SK-N-SH treated with all-trans-retinoic acid at 6 μM for 48 hours (cell line): ENCODE measurements at regions not wholly inside any gene's neighbourhood (a gene's known extent, or its start where the extent isn't known, plus 50 kb on each side); places are given as distances from the start of the nearest gene placed in this dataset.

Experiments used
- ATAC-seq: fragments of 200-7000 bp; cut with Tn5 transposase; 3 replicates; pipeline ENCODE4 v1.9.1; 2020; ENCODE audit warnings: mild to moderate bottlenecking, moderate library complexity
- ARNTL ChIP-seq: fragments of 450-650 bp; formaldehyde crosslinking; IDR thresholded peaks from 2 replicates; pipeline ENCODE4 v1.5.0; 2020; ENCODE audit warnings: low read depth, mild to moderate bottlenecking, moderate library complexity, borderline replicate concordance
- BACH2 ChIP-seq: fragments of 250-450 bp; sonication (Bioruptor Pico); IDR thresholded peaks from 2 replicates; pipeline ENCODE4 v1.9.0; 2021; ENCODE audit warnings: mild to moderate bottlenecking, borderline replicate concordance
- CSDC2 ChIP-seq: fragments of 250-450 bp; sonication (Bioruptor Pico); IDR thresholded peaks from 2 replicates; pipeline ENCODE4 v1.5.0; 2020; ENCODE audit warnings: mild to moderate bottlenecking, moderate library complexity
- ESRRG ChIP-seq: fragments of 250-450 bp; sonication (Bioruptor Pico); IDR thresholded peaks from 2 replicates; pipeline ENCODE4 v1.6.1; 2021; ENCODE audit warnings: mild to moderate bottlenecking
- GLIS3 ChIP-seq: fragments of 250-450 bp; sonication (Bioruptor Pico); IDR thresholded peaks from 2 replicates; pipeline ENCODE4 v1.5.0; 2020; ENCODE audit warnings: mild to moderate bottlenecking, moderate library complexity
- ISL1 ChIP-seq: fragments of 250-450 bp; sonication (Bioruptor Pico); IDR thresholded peaks from 2 replicates; pipeline ENCODE4 v2.1.2; 2022; ENCODE audit warnings: mild to moderate bottlenecking, moderate library complexity
- OSR1 ChIP-seq: fragments of 250-450 bp; sonication (Bioruptor Pico); IDR thresholded peaks from 2 replicates; pipeline ENCODE4 v1.8.0; 2022; ENCODE audit warnings: moderate library complexity, mild to moderate bottlenecking, inconsistent platforms
- PPARA ChIP-seq: fragments of 250-450 bp; sonication (Bioruptor Pico); IDR thresholded peaks from 2 replicates; pipeline ENCODE4 v1.5.0; 2020; ENCODE audit warnings: mild to moderate bottlenecking, borderline replicate concordance
- RARB ChIP-seq: fragments of 250-450 bp; sonication (Bioruptor Pico); IDR thresholded peaks from 2 replicates; pipeline ENCODE4 v1.8.0; 2021; ENCODE audit warnings: mild to moderate bottlenecking, moderate library complexity
- TCF4 ChIP-seq: fragments of 250-450 bp; sonication (Bioruptor Pico); IDR thresholded peaks from 2 replicates; pipeline ENCODE4 v1.8.0; 2021; ENCODE audit warnings: mild to moderate bottlenecking, moderate library complexity, borderline replicate concordance
- TOX ChIP-seq: fragments of 250-450 bp; sonication (Bioruptor Pico); IDR thresholded peaks from 2 replicates; pipeline ENCODE4 v1.8.0; 2021; ENCODE audit warnings: mild to moderate bottlenecking, moderate library complexity, borderline replicate concordance
- ZC3H10 ChIP-seq: fragments of 250-450 bp; sonication (Bioruptor Pico); IDR thresholded peaks from 2 replicates; pipeline ENCODE4 v1.5.1; 2021; ENCODE audit warnings: mild to moderate bottlenecking, moderate library complexity
- ZFP3 ChIP-seq: fragments of 250-450 bp; sonication (Bioruptor Pico); IDR thresholded peaks from 2 replicates; pipeline ENCODE4 v1.5.0; 2020; ENCODE audit warnings: mild to moderate bottlenecking, moderate library complexity
- ZNF565 ChIP-seq: fragments of 450-650 bp; formaldehyde crosslinking; conservative IDR thresholded peaks from 2 replicates; pipeline ENCODE4 v1.5.0; 2020; ENCODE audit warnings: low read depth, mild to moderate bottlenecking, moderate library complexity
- ZNF70 ChIP-seq: fragments of 450-650 bp; formaldehyde crosslinking; IDR thresholded peaks from 2 replicates; pipeline ENCODE4 v1.5.0; 2020; ENCODE audit warnings: mild to moderate bottlenecking, moderate library complexity
- ZNF8 ChIP-seq: fragments of 450-650 bp; formaldehyde crosslinking; IDR thresholded peaks from 2 replicates; pipeline ENCODE4 v1.5.0; 2020; ENCODE audit warnings: mild to moderate bottlenecking, moderate library complexity
- TF ChIP-seq, protein P1 (sequence below): fragments of 250-450 bp; sonication (Bioruptor Pico); IDR thresholded peaks from 2 replicates; pipeline ENCODE4 v1.8.0; 2020; ENCODE audit warnings: mild to moderate bottlenecking, moderate library complexity, borderline replicate concordance
- TF ChIP-seq, protein P2 (sequence below): fragments of 250-450 bp; sonication (Bioruptor Pico); IDR thresholded peaks from 2 replicates; pipeline ENCODE4 v1.8.0; 2021; ENCODE audit warnings: low read depth, mild to moderate bottlenecking, moderate library complexity, borderline replicate concordance
- TF ChIP-seq, protein P3 (sequence below): fragments of 250-450 bp; sonication (Bioruptor Pico); IDR thresholded peaks from 2 replicates; pipeline ENCODE4 v1.5.1; 2020; ENCODE audit warnings: low read depth, mild to moderate bottlenecking, moderate library complexity
- TF ChIP-seq, protein P4 (sequence below): fragments of 250-450 bp; sonication (Bioruptor Pico); IDR thresholded peaks from 2 replicates; pipeline ENCODE4 v1.5.1; 2021; ENCODE audit warnings: mild to moderate bottlenecking, moderate library complexity
- TF ChIP-seq, protein P5 (sequence below): fragments of 250-450 bp; sonication (Bioruptor Pico); IDR thresholded peaks from 2 replicates; pipeline ENCODE4 v1.5.0; 2020; ENCODE audit warnings: mild to moderate bottlenecking, moderate library complexity

DNA sequence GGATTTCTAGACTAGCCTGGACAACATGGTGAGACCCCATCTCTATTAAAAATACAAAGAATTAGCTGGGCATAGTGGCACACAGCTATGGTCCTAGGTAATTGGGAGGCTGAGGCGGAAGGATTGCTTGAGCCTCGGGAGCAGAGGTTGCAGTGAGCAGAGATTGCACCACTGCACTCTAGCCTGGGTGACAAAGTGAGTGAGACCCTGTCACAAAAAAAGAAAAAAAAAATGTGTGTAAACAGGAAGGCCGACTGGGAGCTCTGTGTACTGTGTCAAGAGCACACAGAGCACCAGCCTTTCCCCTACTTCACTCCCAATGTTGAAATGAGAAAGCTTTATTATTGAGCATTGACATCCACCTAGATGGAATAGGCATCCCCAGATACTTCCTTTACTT lies 681.7 kb upstream of the FSHR start:
- TF ChIP-seq ISL1 (CRISPR knock-in tag): no peak
- no peak for TF ChIP-seq ZNF70 (CRISPR knock-in tag)
- TF ChIP-seq TCF4 (CRISPR knock-in tag): no peak
- no peak for TF ChIP-seq ESRRG (CRISPR knock-in tag)
- no peak for TF ChIP-seq OSR1 (CRISPR knock-in tag)
- TF ChIP-seq, protein P1, sequence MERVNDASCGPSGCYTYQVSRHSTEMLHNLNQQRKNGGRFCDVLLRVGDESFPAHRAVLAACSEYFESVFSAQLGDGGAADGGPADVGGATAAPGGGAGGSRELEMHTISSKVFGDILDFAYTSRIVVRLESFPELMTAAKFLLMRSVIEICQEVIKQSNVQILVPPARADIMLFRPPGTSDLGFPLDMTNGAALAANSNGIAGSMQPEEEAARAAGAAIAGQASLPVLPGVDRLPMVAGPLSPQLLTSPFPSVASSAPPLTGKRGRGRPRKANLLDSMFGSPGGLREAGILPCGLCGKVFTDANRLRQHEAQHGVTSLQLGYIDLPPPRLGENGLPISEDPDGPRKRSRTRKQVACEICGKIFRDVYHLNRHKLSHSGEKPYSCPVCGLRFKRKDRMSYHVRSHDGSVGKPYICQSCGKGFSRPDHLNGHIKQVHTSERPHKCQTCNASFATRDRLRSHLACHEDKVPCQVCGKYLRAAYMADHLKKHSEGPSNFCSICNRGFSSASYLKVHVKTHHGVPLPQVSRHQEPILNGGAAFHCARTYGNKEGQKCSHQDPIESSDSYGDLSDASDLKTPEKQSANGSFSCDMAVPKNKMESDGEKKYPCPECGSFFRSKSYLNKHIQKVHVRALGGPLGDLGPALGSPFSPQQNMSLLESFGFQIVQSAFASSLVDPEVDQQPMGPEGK (CRISPR knock-in tag): no peak
- TF ChIP-seq CSDC2 (CRISPR knock-in tag): no peak
- TF ChIP-seq, protein P2, sequence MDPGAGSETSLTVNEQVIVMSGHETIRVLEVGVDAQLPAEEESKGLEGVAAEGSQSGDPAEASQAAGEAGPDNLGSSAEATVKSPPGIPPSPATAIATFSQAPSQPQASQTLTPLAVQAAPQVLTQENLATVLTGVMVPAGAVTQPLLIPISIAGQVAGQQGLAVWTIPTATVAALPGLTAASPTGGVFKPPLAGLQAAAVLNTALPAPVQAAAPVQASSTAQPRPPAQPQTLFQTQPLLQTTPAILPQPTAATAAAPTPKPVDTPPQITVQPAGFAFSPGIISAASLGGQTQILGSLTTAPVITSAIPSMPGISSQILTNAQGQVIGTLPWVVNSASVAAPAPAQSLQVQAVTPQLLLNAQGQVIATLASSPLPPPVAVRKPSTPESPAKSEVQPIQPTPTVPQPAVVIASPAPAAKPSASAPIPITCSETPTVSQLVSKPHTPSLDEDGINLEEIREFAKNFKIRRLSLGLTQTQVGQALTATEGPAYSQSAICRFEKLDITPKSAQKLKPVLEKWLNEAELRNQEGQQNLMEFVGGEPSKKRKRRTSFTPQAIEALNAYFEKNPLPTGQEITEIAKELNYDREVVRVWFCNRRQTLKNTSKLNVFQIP: no peak
- TF ChIP-seq, protein P3, sequence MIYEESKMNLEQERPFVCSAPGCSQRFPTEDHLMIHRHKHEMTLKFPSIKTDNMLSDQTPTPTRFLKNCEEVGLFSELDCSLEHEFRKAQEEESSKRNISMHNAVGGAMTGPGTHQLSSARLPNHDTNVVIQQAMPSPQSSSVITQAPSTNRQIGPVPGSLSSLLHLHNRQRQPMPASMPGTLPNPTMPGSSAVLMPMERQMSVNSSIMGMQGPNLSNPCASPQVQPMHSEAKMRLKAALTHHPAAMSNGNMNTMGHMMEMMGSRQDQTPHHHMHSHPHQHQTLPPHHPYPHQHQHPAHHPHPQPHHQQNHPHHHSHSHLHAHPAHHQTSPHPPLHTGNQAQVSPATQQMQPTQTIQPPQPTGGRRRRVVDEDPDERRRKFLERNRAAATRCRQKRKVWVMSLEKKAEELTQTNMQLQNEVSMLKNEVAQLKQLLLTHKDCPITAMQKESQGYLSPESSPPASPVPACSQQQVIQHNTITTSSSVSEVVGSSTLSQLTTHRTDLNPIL: no peak
- TF ChIP-seq PPARA (CRISPR knock-in tag): no peak
- TF ChIP-seq RARB (CRISPR knock-in tag): no peak
- no peak for TF ChIP-seq GLIS3 (CRISPR knock-in tag)
- no peak for TF ChIP-seq ARNTL (CRISPR knock-in tag)
- TF ChIP-seq ZNF8: no peak
- no peak for TF ChIP-seq ZC3H10
- TF ChIP-seq BACH2: no peak
- no peak for TF ChIP-seq ZFP3
- TF ChIP-seq, protein P4, sequence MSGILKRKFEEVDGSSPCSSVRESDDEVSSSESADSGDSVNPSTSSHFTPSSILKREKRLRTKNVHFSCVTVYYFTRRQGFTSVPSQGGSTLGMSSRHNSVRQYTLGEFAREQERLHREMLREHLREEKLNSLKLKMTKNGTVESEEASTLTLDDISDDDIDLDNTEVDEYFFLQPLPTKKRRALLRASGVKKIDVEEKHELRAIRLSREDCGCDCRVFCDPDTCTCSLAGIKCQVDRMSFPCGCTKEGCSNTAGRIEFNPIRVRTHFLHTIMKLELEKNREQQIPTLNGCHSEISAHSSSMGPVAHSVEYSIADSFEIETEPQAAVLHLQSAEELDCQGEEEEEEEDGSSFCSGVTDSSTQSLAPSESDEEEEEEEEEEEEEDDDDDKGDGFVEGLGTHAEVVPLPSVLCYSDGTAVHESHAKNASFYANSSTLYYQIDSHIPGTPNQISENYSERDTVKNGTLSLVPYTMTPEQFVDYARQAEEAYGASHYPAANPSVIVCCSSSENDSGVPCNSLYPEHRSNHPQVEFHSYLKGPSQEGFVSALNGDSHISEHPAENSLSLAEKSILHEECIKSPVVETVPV (CRISPR knock-in tag): no peak
- TF ChIP-seq TOX (CRISPR knock-in tag): no peak

DNA sequence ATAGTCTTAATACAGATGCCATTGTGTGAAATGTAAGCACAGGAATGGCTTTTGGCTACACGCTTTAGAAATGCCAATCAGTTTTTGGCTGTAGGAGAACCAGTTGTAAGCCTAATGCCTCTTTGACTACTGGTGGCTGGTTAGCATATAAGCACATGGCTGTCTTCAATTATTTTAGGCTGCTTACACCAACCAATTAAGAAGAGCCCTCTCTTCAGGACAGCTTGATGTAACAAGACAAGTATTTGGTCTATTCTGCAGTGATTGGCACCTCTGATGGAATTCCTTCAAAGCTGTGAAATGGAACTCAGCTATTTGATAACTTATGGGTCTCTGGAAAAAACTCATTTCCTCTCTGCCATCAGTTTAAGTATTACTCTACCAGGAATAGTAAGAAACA lies 680.1 kb upstream of the FSHR start:
- no peak for TF ChIP-seq TCF4 (CRISPR knock-in tag)
- TF ChIP-seq RARB (CRISPR knock-in tag): no peak
- TF ChIP-seq, protein P4 (CRISPR knock-in tag): no peak
- TF ChIP-seq OSR1 (CRISPR knock-in tag): no peak
- no peak for TF ChIP-seq ZNF8
- TF ChIP-seq, protein P5, sequence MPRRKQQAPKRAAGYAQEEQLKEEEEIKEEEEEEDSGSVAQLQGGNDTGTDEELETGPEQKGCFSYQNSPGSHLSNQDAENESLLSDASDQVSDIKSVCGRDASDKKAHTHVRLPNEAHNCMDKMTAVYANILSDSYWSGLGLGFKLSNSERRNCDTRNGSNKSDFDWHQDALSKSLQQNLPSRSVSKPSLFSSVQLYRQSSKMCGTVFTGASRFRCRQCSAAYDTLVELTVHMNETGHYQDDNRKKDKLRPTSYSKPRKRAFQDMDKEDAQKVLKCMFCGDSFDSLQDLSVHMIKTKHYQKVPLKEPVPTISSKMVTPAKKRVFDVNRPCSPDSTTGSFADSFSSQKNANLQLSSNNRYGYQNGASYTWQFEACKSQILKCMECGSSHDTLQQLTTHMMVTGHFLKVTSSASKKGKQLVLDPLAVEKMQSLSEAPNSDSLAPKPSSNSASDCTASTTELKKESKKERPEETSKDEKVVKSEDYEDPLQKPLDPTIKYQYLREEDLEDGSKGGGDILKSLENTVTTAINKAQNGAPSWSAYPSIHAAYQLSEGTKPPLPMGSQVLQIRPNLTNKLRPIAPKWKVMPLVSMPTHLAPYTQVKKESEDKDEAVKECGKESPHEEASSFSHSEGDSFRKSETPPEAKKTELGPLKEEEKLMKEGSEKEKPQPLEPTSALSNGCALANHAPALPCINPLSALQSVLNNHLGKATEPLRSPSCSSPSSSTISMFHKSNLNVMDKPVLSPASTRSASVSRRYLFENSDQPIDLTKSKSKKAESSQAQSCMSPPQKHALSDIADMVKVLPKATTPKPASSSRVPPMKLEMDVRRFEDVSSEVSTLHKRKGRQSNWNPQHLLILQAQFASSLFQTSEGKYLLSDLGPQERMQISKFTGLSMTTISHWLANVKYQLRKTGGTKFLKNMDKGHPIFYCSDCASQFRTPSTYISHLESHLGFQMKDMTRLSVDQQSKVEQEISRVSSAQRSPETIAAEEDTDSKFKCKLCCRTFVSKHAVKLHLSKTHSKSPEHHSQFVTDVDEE (CRISPR knock-in tag): no peak
- ATAC-seq: no peak

More for the DNA sequence above, 681.7 kb upstream of the FSHR start:
- no peak for ATAC-seq

DNA sequence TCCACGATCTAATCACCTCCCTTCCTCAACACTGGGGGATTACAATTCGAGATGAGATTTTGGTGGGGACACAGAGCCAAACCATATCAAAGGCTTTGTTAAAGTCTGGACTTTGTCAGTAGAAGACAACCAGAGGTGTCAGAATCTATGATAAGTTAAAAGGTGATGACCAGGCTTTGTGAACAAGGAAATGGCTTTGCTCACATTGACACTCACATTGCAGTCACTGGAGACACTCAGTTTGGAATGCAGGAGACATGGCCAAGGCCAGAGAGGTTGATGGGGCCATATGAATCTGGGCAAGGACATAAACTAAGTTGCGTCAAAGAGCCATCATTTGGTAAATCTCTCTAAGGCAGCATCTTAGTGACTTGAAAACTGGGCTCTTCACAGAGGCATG lies 678.2 kb upstream of the FSHR start:
- no peak for ATAC-seq
- TF ChIP-seq RARB (CRISPR knock-in tag) (no peak), ISL1 (CRISPR knock-in tag) (no peak), ZFP3 (no peak), ZNF565 (CRISPR knock-in tag) (no peak)
- TF ChIP-seq, protein P1 (CRISPR knock-in tag): no peak
- TF ChIP-seq, protein P2: no peak
- TF ChIP-seq, protein P5 (CRISPR knock-in tag): no peak
